ENCODE measurements at regions not wholly inside any gene's neighbourhood (a gene's known extent, or its start where the extent isn't known, plus 50 kb on each side); places are given as distances from the start of the nearest gene placed in this dataset.

GRCh38 chr4:185872747-185873380 lies 60.9 kb upstream of the SORBS2 start:
- no peak for TF ChIP-seq TAF1 (IDR thresholded peaks at IDR 0.05; ENCODE audit: low read depth, low read length)
- TF ChIP-seq CTCF (IDR thresholded peaks at IDR 0.05; ENCODE audit: control extremely low read depth in 1 of 3, insufficient read depth in 1 of 3, low read depth in 1 of 3, low read length in 3 of 3) = peak in 2 of 3 experiments; percentile 13 to 23; a peak in 1 of 4 replicates
- TF ChIP-seq MAX (IDR thresholded peaks at IDR 0.05) = no peak

Measured in H1 (cell line).